Lower leg skin (tissue), 4 donors: ENCODE measurements at regions not wholly inside any gene's neighbourhood (a gene's known extent, or its start where the extent isn't known, plus 50 kb on each side); places are given as distances from the start of the nearest gene placed in this dataset.

Experiments used
- DNase-seq, 2 donors: peaks; one replicate each; pipeline ENCODE4 v3.0.0-alpha.2; 2019; ENCODE audit warnings: low spot score in 2 of 2
- H3K4me3 ChIP-seq: fragments of 200-600 bp; sonication (generic); 2 replicates; pipeline ENCODE4 v1.5.1; 2017; ENCODE audit warnings: mild to moderate bottlenecking, low read depth; ENCODE audit not compliant: poor library complexity, severe bottlenecking
- POLR2A ChIP-seq, 2 donors: fragments of 450-650 bp; IDR thresholded peaks; one replicate each; pipeline ENCODE4 v1.6.1; 2016 to 2017; ENCODE audit warnings: antibody characterized with exemption in 2 of 2, mild to moderate bottlenecking in 1 of 2, moderate library complexity in 1 of 2
- WGBS, 2 donors: methylation state at CpG; one replicate each; pipeline ENCODE4 v1.1.5; 2018; 5-methylcytosine and 5-hydroxymethylcytosine counted together
- intact Hi-C: fragments of 100-400 bp; cut with DNase I; formaldehyde crosslinking; loops from one replicate; pipeline ENCODE4 v1.15.0; 2023; ENCODE audit warnings: low total_unique reads
- TF ChIP-seq, protein P1 (sequence below), 3 donors: fragments of 450-650 bp; IDR thresholded peaks; one replicate each; pipeline ENCODE4 v1.5.1; 2016; ENCODE audit warnings: antibody characterized with exemption in 3 of 3, mild to moderate bottlenecking in 3 of 3, moderate library complexity in 2 of 3

DNA sequence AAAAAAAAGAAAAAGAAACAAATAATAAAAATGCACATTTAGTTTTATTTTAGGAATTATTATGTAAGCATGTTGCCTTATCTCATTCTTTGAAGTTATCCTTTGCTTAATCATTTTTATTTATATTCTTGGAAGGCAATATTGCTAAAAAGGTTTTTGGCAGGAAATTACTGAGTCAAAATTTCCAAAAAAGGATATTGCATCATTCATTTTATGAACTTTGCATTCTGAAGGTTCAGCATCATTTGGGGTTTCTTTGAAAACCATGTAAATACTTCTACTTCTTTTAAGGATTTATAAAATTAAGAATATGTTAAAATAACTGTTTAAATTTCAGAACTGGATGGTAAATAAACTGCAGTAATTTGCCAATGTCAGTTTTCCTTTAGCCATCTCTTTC lies 94.2 kb upstream of the CTNND2 start:
- intact Hi-C loops = no loop called here
- TF ChIP-seq, protein P1, sequence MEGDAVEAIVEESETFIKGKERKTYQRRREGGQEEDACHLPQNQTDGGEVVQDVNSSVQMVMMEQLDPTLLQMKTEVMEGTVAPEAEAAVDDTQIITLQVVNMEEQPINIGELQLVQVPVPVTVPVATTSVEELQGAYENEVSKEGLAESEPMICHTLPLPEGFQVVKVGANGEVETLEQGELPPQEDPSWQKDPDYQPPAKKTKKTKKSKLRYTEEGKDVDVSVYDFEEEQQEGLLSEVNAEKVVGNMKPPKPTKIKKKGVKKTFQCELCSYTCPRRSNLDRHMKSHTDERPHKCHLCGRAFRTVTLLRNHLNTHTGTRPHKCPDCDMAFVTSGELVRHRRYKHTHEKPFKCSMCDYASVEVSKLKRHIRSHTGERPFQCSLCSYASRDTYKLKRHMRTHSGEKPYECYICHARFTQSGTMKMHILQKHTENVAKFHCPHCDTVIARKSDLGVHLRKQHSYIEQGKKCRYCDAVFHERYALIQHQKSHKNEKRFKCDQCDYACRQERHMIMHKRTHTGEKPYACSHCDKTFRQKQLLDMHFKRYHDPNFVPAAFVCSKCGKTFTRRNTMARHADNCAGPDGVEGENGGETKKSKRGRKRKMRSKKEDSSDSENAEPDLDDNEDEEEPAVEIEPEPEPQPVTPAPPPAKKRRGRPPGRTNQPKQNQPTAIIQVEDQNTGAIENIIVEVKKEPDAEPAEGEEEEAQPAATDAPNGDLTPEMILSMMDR (IDR thresholded peaks at IDR 0.05) = no peak
- TF ChIP-seq POLR2A (IDR thresholded peaks at IDR 0.05) = no peak
- DNase-seq = no peak
- H3K4me3 ChIP-seq = no peak overlapping the region

DNA sequence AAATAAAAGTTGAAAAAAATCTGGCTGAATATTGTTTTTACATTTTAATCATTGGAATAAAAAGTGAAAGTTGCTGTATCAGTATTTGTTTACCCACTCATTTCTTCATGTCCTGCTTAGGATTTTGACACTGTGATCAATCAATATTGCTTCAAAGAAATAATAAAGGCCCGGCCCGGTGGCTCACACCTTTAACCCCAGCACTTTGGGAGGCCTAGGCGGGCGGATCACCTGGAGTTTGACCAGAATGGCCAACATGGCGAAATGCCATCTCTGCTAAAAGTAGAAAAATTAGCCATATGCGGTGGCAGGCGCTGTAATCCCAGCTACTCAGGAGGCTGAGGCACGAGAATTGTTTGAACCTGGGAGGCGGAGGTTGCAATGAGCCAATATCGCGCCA lies 93.7 kb upstream of the CTNND2 start:
- no peak for TF ChIP-seq POLR2A (IDR thresholded peaks at IDR 0.05)
- TF ChIP-seq, protein P1 (IDR thresholded peaks at IDR 0.05) = no peak
- H3K4me3 ChIP-seq = no peak overlapping the region
- 91 to 95% methylated on average over 11 of the region's 11 CpGs for WGBS, 2 donors
- DNase-seq = no peak
- intact Hi-C loops = no loop called here

DNA sequence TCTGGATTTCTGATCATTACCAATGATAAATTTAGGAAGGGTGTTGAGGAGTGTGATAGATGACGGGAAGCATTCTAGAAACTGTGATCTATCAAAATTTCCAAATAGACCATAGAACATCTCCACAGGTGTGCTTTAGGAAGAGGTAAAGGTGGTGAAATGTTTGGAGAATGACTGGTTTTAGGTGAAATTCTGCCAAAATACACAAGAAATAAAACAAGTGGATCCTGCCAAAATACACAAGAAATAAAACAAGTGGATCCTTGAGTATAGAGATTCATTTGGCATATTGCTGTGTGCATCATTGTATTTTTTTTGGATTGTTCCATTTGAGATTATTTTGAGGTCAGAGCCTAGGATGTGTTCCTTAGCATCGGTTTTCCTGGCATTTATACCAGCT lies 88.3 kb upstream of the CTNND2 start:
- WGBS, 2 donors = 72 to 75% methylated on average over 2 of the region's 2 CpGs
- no peak overlapping the region for H3K4me3 ChIP-seq
- DNase-seq = no peak
- intact Hi-C loops = no loop called here
- TF ChIP-seq POLR2A (IDR thresholded peaks at IDR 0.05) = no peak
- TF ChIP-seq, protein P1 (IDR thresholded peaks at IDR 0.05) = no peak

DNA sequence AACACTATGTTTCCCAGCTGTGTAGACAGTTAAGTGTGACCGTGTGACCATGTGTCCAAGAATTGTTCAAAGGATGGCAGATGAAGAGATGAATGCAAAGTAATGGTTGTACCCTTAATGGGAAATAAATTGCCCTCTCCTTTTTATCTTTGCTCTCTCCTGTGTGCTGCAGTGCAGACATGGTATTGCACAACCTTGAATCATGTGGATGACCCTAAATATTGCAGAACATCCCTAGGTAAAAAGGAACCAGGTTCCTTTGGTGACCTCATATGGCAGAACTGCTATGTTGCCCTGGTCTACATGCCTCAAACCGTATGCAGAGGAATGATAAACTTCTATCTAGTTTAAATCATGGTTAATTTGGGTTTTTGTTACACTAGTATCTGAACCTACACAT lies 81.7 kb upstream of the CTNND2 start:
- TF ChIP-seq POLR2A (IDR thresholded peaks at IDR 0.05) = no peak
- TF ChIP-seq, protein P1 (IDR thresholded peaks at IDR 0.05) = no peak
- intact Hi-C loops = no loop called here
- no peak for DNase-seq
- WGBS, 2 donors = 62 to 67% methylated on average over 2 of the region's 2 CpGs
- H3K4me3 ChIP-seq = no peak overlapping the region

DNA sequence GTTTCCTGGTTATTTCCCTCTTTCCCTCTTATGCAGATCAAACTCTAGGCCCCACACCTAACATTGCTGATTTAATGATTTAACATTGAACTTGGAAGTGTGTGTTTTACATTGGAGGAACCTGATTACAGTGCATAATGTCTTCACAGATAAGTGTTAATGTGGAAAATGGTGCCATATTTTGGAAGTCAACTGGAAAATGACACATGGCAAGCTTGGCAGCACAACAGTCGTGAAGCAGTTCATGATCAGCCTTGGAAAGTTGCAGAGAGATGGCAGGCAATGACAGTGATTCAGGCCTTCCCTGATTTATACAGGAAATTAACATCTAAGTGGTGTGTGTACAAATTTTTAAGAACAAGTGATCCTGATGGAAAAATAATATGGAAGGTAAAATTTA lies 80.0 kb upstream of the CTNND2 start:
- 63 to 78% methylated on average over 1 of the region's 1 CpG for WGBS, 2 donors
- no peak overlapping the region for H3K4me3 ChIP-seq
- DNase-seq = no peak
- intact Hi-C loops = no loop called here
- no peak for TF ChIP-seq POLR2A (IDR thresholded peaks at IDR 0.05)
- TF ChIP-seq, protein P1 (IDR thresholded peaks at IDR 0.05) = no peak

DNA sequence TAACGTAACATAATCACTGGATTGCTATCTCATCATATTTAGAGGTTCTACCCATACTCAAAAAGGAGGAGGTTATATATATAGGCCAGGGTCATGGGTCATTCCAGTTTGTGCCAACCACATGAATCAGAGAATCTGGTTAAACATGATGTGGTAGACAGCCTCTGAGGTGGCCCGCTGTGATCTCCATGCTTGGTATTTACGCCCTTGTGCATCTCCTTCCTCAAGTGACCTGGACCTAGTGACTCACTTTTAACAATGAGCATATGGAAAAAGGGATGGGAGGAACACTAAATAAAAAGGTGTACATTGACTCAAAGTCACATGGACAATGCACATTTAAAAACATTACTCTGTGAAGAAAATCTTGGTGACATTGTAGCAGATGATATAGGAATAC lies 77.7 kb upstream of the CTNND2 start:
- no peak for DNase-seq
- intact Hi-C loops = no loop called here
- WGBS, 2 donors = 87 to 91% methylated on average over 3 of the region's 3 CpGs
- H3K4me3 ChIP-seq = no peak overlapping the region
- TF ChIP-seq POLR2A (IDR thresholded peaks at IDR 0.05) = no peak
- TF ChIP-seq, protein P1 (IDR thresholded peaks at IDR 0.05) = no peak
